ENCODE measurements at regions not wholly inside any gene's neighbourhood (a gene's known extent, or its start where the extent isn't known, plus 50 kb on each side); places are given as distances from the start of the nearest gene placed in this dataset.

- Histone ChIP-seq H3K27ac (no peak overlapping the region), H3K4me3 (ENCODE audit: low read depth, low read length) (no peak overlapping the region), H3K27me3 (ENCODE audit: insufficient read depth, low read depth, severe bottlenecking) (no peaks in the 10 kb centered on the region), H3K36me3 (no peaks in the 10 kb centered on the region), H3K9me3 (ENCODE audit: severe bottlenecking) (no peaks in the 10 kb centered on the region)
- DNase-seq: no peak
- no peak for TF ChIP-seq CTCF (IDR thresholded peaks at IDR 0.05; ENCODE audit: low read depth, low read length)
Measured at GRCh38 chr15:54707805-54708752, 488.7 kb downstream of the RSL24D1 start.

GRCh38 chr15:54687628-54688027 is 509.1 kb downstream of the RSL24D1 start:
- no peak for TF ChIP-seq CTCF (IDR thresholded peaks at IDR 0.05; ENCODE audit: low read depth, low read length)
- Histone ChIP-seq H3K9me3 (ENCODE audit: severe bottlenecking) (no peaks in the 10 kb centered on the region), H3K27ac (no peak overlapping the region), H3K36me3 (no peaks in the 10 kb centered on the region), H3K27me3 (ENCODE audit: insufficient read depth, low read depth, severe bottlenecking) (no peaks in the 10 kb centered on the region), H3K4me3 (ENCODE audit: low read depth, low read length) (no peak overlapping the region)
- DNase-seq: no peak

Data from WERI-Rb-1 (cell line).